HG02973 (cell line): ENCODE measurements at regions not wholly inside any gene's neighbourhood (a gene's known extent, or its start where the extent isn't known, plus 50 kb on each side); places are given as distances from the start of the nearest gene placed in this dataset.
"Not testable (repeated sequence)": the region's sequence is repeated elsewhere in the genome, so short reads cannot be mapped to it uniquely, and the experiment has no call there.

Source experiments
- ATAC-seq: cut with Tn5 transposase; IDR thresholded peaks from one replicate; pipeline ENCODE4 v1.9.1; 2021; ENCODE audit warnings: moderate library complexity; ENCODE audit not compliant: unreplicated experiment

GRCh38 chr4:116059361-116059760, 945.9 kb upstream of the NDST4 start:
- no peak for ATAC-seq

- ATAC-seq: no peak
Measured at GRCh38 chr4:116058129-116058528, 944.7 kb upstream of the NDST4 start.

DNA sequence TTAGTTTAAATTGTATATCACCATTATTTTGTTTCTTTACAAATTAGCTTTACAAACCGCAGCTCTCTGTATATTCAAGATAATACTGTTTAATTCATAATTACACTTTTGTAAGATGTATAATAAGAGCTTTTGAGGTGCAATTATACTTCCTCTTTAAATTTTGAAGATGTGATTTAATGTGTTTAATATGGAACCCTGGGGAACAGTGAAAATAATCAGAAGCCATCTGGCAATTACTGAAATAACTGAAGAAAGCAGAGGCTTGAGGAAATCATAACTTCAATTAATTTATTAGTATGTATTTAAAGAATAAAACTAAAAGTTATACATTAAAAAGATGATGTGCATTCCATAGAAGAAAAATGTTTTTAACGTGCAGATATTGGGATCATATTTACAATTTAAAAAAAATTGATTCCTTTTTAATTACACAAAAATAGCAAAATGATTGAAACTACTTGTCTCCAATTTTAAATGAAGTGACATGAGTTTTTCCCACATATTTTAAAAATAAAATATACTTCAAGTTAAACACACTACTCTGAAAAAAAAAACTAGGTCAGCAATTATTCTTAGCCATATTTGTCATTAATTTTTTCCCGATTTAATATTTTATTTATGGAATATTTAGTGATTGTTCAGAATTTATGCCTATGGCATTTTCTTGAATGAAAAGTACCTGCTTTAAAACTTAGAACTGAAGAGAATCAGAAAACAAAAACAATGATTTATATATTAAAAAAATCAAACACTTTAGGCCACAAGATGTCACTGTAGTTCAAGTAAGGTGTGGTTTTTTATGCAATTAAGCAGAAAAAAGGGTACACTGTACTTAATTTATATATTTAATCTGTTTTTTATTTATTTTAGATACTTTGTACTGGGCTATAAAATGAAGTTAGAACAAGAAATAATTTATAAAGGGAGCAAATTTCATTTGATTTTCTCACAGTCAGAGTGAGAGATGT, 942.7 kb upstream of the NDST4 start:
- ATAC-seq: no peak

- ATAC-seq: no peak
Measured at GRCh38 chr4:116027311-116027710, 913.9 kb upstream of the NDST4 start.

DNA sequence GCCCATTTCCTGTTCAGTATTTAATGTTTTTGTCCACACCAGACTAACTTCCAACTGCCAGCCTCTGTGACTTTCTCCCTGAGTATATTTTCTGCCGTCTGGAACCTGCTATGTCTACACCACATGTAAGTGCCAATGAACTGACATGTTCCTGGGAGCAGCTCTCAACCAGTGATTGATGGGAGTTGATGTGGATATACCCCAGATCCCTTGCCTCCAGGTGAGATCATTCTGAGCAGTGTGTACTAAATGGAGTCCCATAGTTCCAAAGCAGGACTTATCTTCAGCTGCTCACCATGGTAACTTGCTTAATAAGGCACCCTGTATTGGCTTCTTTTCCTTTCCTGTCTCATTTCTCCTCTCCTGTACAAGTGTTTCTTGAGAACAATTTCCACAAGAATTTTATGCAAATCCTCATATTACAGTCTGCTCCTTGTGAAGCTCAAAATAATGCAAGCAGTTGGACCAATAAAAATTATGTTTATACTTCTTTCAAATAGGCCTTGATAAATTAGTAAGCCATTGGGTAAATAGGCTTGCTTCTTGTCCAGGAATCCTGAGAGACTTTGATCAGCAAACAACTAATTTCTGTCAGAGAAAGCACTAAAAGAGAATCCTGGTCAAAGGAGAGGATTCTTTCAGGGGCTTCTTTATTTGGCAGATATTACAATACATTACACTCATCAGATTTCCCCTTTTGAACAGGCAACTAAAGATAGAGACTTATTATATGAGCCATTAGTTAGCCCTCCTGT, 911.7 kb upstream of the NDST4 start:
- no peak for ATAC-seq

DNA sequence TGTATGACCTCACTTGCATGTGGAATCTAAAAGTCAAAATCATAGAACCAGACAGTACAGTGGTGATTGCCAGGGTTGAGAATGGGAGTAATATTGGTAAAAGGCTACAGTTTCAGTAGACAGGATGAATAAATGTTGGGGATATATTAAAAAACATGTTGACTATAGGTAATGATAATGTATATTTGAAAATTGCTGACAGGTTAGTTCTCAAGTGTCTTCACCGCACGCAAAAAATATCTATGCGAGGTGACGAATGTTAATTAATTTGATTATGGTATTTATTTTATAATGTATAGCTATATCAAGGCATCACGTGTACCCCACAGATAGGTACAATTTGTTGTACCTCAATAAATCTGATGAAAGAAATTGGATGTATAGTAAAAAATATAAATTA, 909.6 kb upstream of the NDST4 start:
- ATAC-seq: no peak

DNA sequence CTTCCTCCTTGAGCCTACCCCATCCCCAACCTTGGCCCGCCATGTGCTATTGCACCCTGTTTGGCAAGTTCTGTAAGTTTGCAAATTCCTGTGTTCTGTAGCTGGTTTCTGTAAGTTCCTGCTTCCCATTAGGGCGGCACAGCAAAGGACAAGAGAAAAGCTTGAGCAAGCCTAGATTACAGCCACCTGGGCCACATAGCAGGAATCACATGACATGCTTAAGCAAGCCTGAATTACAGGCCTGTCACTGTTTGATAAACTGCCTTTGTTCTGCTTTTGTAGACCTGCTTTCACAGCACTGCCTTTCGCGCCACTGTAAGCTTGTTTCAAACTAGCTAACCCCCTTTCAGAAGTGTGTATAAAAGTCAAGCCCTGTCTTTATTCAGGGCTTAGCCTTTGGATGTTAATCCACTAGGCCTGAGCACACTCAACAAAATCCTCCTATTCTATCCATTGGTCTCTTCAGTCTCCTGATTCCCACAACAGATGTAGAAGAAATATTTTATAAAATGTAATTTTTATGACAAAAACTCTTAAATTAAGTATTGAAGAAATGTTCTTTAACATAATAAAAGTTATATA, 906.8 kb upstream of the NDST4 start:
- ATAC-seq: no peak

- no peak for ATAC-seq
Measured at GRCh38 chr4:116018831-116019230, 905.4 kb upstream of the NDST4 start.

DNA sequence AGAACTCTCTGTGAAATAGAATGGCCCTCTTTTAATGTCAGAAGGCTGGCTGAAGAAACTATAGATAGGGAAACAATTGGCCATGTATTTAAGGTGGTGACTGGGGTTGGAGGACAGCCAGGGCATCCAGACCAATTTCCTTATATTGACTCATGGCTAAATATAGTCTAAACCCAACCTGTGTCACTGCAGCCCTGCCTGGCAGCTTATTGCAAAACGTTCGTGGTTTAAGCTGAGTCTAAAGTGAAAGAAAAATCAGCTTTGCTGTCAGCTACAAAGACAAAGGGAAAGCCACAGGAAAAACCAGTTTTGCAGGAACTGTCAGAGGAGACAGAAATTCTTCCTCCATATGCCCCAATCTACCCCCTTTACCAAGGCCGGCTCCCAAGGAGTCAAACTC, 902.8 kb upstream of the NDST4 start:
- ATAC-seq: no peak

DNA sequence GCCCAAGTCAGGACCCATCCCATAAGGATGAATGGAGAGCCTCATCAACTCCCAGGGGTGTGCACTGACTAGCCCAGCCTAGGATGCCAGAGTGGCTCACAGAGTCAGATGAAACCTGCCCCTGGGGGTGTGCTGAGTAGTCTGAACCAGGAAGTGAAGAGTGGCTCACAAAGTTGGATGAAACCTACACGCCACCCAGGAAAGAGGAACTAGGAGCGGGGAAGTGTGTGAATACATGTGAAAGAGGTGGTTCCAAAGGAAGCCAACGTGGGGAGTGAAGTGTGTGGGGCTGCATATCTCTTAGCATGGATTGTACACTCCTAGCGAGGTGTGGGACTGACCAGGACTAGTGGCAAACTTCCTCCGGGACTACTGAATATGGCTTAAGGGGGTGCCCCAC, 902.1 kb upstream of the NDST4 start:
- no peak for ATAC-seq

DNA sequence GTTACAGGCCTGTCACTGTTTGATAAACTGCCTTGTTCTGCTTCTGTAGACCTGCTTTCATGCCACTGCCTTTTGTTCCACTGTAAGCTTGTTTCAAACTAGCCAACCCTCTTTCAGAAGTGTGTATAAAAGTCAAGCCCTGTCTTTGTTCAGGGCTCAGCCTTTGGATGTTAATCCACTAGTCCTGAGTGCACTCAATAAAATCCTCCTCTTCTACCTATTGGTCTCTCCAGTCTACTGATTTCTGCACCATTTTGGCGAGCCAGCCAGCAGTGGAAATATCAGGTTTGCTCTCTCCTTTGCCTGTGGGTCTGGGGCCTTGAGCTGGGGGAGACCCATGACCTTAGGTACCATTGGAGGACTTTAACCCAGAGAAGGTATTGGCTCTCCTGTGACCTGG, 901.6 kb upstream of the NDST4 start:
- ATAC-seq: no peak

GRCh38 chr4:116010923-116011322, 897.5 kb upstream of the NDST4 start:
- no peak for ATAC-seq

DNA sequence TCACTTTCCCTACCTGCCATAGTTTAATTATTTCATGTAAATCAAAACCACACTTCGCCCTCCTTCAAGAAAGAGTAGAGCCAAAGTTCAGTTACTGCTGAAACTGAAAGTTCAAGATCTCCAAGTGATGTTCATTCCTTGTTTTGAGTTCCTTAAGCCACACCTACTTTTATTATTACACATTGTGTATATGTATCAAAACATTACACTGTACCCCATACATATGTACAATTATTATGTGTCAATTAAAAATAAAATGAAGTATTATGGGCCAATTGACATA, 892.3 kb upstream of the NDST4 start:
- ATAC-seq: no peak

- ATAC-seq: no peak
Measured at GRCh38 chr4:116005037-116005805, 891.8 kb upstream of the NDST4 start.

DNA sequence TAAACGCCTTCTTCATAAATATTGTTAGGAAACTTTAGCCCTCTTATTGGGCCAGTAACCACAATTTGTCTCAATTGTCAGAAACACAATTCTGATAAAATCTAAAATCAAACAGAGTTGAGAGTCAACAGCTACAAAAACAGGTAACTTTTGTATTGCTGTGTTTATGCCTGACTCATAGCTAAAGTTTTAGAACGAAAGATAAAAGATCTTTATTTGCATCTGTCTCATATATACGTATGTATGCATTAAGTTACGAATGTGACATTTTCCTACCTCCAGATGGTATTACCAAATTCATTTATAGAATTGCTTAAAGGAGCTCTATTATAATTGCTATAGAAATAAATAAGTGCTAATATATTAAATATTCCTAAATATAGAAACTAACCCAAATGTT, 887.9 kb upstream of the NDST4 start:
- no peak for ATAC-seq

DNA sequence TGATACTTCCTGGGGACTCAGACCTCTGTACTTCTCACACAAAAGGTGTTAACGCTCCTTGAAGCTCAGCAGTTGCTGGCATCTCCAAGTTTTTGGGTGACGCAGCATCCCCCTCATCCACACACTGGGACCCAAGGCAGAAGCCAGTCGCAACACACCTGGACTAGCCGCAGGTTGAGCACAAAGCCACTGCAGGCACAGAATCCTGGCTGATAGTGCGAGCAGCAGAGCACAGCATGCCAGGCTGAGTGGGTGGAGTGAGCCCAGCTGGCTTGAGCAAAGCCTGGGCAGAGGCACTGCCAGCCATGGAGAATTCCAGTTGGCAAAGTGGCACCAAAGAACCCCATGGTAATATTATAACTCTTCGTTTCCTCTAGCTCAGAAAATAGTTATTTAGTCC, 873.2 kb upstream of the NDST4 start:
- ATAC-seq: no peak

- not testable (repeated sequence) for ATAC-seq
Measured at GRCh38 chr4:115975421-115976001, 862.1 kb upstream of the NDST4 start.

DNA sequence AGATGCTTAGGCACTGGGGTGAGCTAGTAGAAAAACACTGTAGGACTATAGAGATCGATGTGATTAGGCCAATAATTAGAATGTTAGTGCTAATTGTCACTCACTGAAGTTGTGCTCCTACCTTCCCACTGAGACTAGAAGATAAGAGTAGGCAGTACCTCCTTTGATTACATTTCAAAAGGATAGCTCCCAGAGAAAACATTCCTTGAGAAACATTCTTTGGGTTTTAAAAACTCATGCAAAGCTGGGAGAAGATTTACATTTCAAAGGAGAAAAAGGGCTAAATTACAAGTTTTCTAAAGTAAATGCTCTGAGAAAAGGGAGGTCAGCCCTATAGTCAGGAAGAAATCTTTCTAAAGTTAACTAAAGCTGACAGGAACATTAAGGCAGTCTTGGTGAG, 860.3 kb upstream of the NDST4 start:
- ATAC-seq: no peak

- no peak for ATAC-seq
Measured at GRCh38 chr4:115972967-115973366, 859.5 kb upstream of the NDST4 start.

DNA sequence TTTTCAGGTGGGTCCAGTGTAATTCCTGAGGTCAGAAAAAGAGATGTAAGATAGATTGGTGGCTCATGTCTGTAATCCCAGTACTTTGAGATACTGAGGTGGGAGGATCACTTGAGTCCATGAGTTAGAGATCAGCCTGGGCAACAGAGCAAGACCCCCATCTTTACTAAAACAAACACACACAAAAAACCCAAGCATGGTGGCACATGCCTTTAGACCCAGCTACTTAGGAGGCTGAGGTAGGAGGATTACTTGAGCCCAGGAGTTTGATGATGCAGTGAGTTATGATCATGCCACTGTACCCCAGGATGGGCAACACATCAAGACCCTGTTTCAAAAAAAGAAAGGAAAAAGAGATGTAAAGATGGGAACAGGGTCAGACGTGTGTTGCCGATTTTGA, 857.4 kb upstream of the NDST4 start:
- no peak for ATAC-seq

DNA sequence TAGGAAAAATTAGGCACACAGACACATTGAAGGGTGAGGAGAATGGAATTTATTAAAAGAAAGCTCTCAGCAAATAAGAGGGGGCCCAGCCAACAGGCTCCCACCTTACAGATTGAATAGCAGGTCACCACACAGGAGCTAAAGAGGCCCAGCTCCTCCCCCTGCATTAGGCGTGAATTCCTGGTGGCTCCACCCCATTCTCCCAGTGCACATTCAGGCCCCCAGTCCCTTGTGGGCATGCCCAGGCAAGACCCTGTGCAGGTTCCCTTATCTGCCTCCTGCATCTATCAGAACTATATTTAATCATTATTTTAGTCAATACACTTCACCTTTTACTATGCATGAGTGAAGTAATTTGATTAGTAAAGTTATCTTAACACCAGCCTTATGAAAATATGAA, 856.3 kb upstream of the NDST4 start:
- ATAC-seq: no peak
